Neural cell (in vitro differentiated cells): ENCODE measurements at regions not wholly inside any gene's neighbourhood (a gene's known extent, or its start where the extent isn't known, plus 50 kb on each side); places are given as distances from the start of the nearest gene placed in this dataset.

Source experiments
- H2AFZ ChIP-seq: fragments of 200-600, 300-800 bp; sonication (generic), shearing (Covaris generic); 2 replicates; pipeline ENCODE4 v1.6.0; 2014; ENCODE audit warnings: low read depth, mild to moderate bottlenecking, antibody characterized with exemption, low read length, moderate library complexity
- H3F3A ChIP-seq: fragments of 200-600 bp; shearing (Covaris generic); 2 replicates; pipeline ENCODE4 v1.6.1; 2016; ENCODE audit warnings: mild to moderate bottlenecking, moderate library complexity, mixed read lengths, antibody characterized with exemption, low read length; ENCODE audit not compliant: insufficient read depth, poor library complexity, severe bottlenecking
- H3K27ac ChIP-seq: fragments of 200-600, 300-800 bp; sonication (generic), shearing (Covaris generic); 2 replicates; pipeline ENCODE4 v1.5.1; 2014; ENCODE audit warnings: mild to moderate bottlenecking, low read length, moderate library complexity
- H3K27me3 ChIP-seq: fragments of 300-800, 200-600 bp; sonication (generic), shearing (Covaris generic); 2 replicates; pipeline ENCODE4 v1.6.0; 2014; ENCODE audit warnings: mild to moderate bottlenecking, low read depth, low read length, moderate library complexity; ENCODE audit not compliant: insufficient read depth
- H3K36me3 ChIP-seq: fragments of 300-800, 200-600 bp; sonication (generic), shearing (Covaris generic); 2 replicates; pipeline ENCODE4 v1.5.1; 2014; ENCODE audit warnings: mild to moderate bottlenecking, antibody characterized with exemption, low read length, moderate library complexity; ENCODE audit not compliant: insufficient read depth
- H3K4me2 ChIP-seq: fragments of 300-800, 200-600 bp; sonication (generic), shearing (Covaris generic); 2 replicates; pipeline ENCODE4 v1.6.0; 2014; ENCODE audit warnings: mild to moderate bottlenecking, low read length
- H3K4me3 ChIP-seq: fragments of 300-800, 200-600 bp; sonication (generic), shearing (Covaris generic); 2 replicates; pipeline ENCODE4 v1.5.1; 2014; ENCODE audit warnings: mild to moderate bottlenecking, low read length, moderate library complexity
- H3K79me2 ChIP-seq: fragments of 200-600 bp; shearing (Covaris generic); replicated peaks from 2 replicates; pipeline ENCODE4 v1.6.0; 2014; ENCODE audit warnings: mild to moderate bottlenecking, low read length, moderate library complexity; ENCODE audit not compliant: insufficient read depth
- H3K9ac ChIP-seq: fragments of 300-800, 200-600 bp; sonication (generic), shearing (Covaris generic); 2 replicates; pipeline ENCODE4 v1.6.1; 2016; ENCODE audit warnings: mild to moderate bottlenecking, low read length, mixed read lengths
- H3K9me2 ChIP-seq: fragments of 200-600 bp; shearing (Covaris generic); 2 replicates; pipeline ENCODE4 v1.6.1; 2016; ENCODE audit warnings: mild to moderate bottlenecking, low read length, mixed read lengths; ENCODE audit not compliant: insufficient read depth
- H3K9me3 ChIP-seq: fragments of 200-600, 300-800 bp; sonication (generic), shearing (Covaris generic); 2 replicates; pipeline ENCODE4 v1.6.1; 2016; ENCODE audit warnings: mild to moderate bottlenecking, mixed run types, low read length, moderate library complexity, mixed read lengths
- H4K20me1 ChIP-seq: fragments of 200-600 bp; shearing (Covaris generic); 2 replicates; pipeline ENCODE4 v1.6.1; 2016; ENCODE audit warnings: mild to moderate bottlenecking, mixed run types; ENCODE audit not compliant: insufficient read depth
- EZH2 ChIP-seq: fragments of 200-600, 300-800 bp; shearing (Covaris generic), sonication (generic); IDR thresholded peaks from 2 replicates; pipeline ENCODE4 v1.6.1; 2014; ENCODE audit warnings: antibody characterized with exemption, low read length, borderline replicate concordance, mild to moderate bottlenecking; ENCODE audit not compliant: insufficient read depth, poor library complexity, severe bottlenecking
- MXI1 ChIP-seq: fragments of 450-650 bp; conservative IDR thresholded peaks from 2 replicates; pipeline ENCODE4 v1.6.1; 2014; ENCODE audit warnings: antibody characterized with exemption, mild to moderate bottlenecking; ENCODE audit not compliant: poor library complexity, severe bottlenecking
- POLR2AphosphoS5 ChIP-seq: IDR thresholded peaks from 2 replicates; pipeline ENCODE4 v1.6.1; 2012
- RAD21 ChIP-seq: fragments of 450-650 bp; conservative IDR thresholded peaks from 2 replicates; pipeline ENCODE4 v1.6.1; 2014; ENCODE audit warnings: antibody characterized with exemption, mild to moderate bottlenecking, moderate library complexity
- SMC3 ChIP-seq: fragments of 450-650 bp; conservative IDR thresholded peaks from 2 replicates; pipeline ENCODE4 v1.6.1; 2014; ENCODE audit warnings: antibody characterized with exemption, mild to moderate bottlenecking, moderate library complexity; ENCODE audit not compliant: poor library complexity
- TAF1 ChIP-seq: IDR thresholded peaks from 2 replicates; pipeline ENCODE4 v1.6.1; 2012; ENCODE audit warnings: low read depth
- TF ChIP-seq, protein P1 (sequence below): fragments of 450-650 bp; IDR thresholded peaks from 2 replicates; pipeline ENCODE4 v1.5.1; 2014; ENCODE audit warnings: antibody characterized with exemption, mild to moderate bottlenecking, moderate library complexity; ENCODE audit not compliant: poor library complexity, severe bottlenecking
- TF ChIP-seq, protein P2 (sequence below): IDR thresholded peaks from 2 replicates; pipeline ENCODE4 v1.6.1; 2012; ENCODE audit warnings: borderline replicate concordance

DNA sequence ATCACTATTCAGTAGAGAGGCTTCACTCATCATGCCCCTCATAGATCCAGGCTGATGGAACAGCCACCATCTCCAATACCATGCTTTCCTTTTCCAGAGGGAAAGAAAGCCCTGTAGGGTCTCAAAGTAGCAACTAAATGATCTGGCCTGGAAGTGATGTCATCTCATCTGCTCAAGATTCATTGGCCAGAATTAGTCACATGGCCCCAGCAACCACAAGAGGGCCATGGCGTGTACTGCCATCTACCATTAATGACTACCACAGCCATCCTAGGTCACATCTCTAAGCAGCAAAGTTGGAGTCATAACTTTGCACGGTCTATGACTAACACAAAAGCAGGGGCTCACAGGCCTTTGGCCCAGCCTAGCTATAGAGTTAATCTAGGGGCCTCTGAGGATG is 194.8 kb downstream of the KIT start:
- H3K9me3 ChIP-seq = no peaks in the 10 kb centered on the region
- no peaks in the 10 kb centered on the region for H3F3A ChIP-seq
- H3K36me3 ChIP-seq = no peaks in the 10 kb centered on the region
- no peaks in the 10 kb centered on the region for H4K20me1 ChIP-seq
- no peak overlapping the region for H2AFZ ChIP-seq
- H3K4me3 ChIP-seq = no peak overlapping the region
- no peak overlapping the region for H3K27ac ChIP-seq
- H3K9me2 ChIP-seq = no peaks in the 10 kb centered on the region
- TF ChIP-seq MXI1 (no peak), EZH2 (no peak), TAF1 (no peak), RAD21 (no peak), SMC3 (no peak), POLR2AphosphoS5 (no peak)
- TF ChIP-seq, protein P1, sequence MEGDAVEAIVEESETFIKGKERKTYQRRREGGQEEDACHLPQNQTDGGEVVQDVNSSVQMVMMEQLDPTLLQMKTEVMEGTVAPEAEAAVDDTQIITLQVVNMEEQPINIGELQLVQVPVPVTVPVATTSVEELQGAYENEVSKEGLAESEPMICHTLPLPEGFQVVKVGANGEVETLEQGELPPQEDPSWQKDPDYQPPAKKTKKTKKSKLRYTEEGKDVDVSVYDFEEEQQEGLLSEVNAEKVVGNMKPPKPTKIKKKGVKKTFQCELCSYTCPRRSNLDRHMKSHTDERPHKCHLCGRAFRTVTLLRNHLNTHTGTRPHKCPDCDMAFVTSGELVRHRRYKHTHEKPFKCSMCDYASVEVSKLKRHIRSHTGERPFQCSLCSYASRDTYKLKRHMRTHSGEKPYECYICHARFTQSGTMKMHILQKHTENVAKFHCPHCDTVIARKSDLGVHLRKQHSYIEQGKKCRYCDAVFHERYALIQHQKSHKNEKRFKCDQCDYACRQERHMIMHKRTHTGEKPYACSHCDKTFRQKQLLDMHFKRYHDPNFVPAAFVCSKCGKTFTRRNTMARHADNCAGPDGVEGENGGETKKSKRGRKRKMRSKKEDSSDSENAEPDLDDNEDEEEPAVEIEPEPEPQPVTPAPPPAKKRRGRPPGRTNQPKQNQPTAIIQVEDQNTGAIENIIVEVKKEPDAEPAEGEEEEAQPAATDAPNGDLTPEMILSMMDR = no peak
- TF ChIP-seq, protein P2, sequence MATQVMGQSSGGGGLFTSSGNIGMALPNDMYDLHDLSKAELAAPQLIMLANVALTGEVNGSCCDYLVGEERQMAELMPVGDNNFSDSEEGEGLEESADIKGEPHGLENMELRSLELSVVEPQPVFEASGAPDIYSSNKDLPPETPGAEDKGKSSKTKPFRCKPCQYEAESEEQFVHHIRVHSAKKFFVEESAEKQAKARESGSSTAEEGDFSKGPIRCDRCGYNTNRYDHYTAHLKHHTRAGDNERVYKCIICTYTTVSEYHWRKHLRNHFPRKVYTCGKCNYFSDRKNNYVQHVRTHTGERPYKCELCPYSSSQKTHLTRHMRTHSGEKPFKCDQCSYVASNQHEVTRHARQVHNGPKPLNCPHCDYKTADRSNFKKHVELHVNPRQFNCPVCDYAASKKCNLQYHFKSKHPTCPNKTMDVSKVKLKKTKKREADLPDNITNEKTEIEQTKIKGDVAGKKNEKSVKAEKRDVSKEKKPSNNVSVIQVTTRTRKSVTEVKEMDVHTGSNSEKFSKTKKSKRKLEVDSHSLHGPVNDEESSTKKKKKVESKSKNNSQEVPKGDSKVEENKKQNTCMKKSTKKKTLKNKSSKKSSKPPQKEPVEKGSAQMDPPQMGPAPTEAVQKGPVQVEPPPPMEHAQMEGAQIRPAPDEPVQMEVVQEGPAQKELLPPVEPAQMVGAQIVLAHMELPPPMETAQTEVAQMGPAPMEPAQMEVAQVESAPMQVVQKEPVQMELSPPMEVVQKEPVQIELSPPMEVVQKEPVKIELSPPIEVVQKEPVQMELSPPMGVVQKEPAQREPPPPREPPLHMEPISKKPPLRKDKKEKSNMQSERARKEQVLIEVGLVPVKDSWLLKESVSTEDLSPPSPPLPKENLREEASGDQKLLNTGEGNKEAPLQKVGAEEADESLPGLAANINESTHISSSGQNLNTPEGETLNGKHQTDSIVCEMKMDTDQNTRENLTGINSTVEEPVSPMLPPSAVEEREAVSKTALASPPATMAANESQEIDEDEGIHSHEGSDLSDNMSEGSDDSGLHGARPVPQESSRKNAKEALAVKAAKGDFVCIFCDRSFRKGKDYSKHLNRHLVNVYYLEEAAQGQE = no peak
- H3K9ac ChIP-seq = no peak overlapping the region
- H3K79me2 ChIP-seq = no peaks in the 10 kb centered on the region
- H3K4me2 ChIP-seq = no peak overlapping the region
- no peaks in the 10 kb centered on the region for H3K27me3 ChIP-seq

DNA sequence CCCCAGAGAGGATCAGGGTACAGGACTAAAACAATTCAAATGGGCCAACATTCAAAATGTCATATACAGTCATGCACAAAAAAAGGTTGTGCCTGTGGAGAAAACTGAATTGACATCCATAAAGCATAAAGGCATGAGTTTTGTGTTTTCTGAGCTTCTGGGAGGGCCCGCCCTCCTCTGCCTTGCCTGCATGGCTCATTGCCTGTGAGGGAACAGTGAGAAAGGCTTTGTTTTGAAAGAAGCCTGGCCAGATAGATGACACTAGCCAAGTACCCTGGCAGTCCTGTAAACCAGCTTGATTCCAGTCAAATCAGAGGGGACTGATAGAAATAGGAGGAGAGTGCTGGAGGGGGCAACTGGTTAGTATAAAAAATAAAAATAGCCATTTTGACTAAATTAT is 194.3 kb downstream of the KIT start:
- no peak overlapping the region for H3K4me3 ChIP-seq

More for the DNA sequence above, 194.3 kb downstream of the KIT start:
- H3K36me3 ChIP-seq = no peaks in the 10 kb centered on the region
- no peaks in the 10 kb centered on the region for H3F3A ChIP-seq
- H3K9me2 ChIP-seq = no peaks in the 10 kb centered on the region
- no peak overlapping the region for H3K4me2 ChIP-seq
- no peak overlapping the region for H3K27ac ChIP-seq
- no peaks in the 10 kb centered on the region for H4K20me1 ChIP-seq
- H3K79me2 ChIP-seq = no peaks in the 10 kb centered on the region
- no peak overlapping the region for H2AFZ ChIP-seq
- TF ChIP-seq TAF1 (no peak), MXI1 (no peak), EZH2 (no peak)
- TF ChIP-seq, protein P2 = no peak
- no peaks in the 10 kb centered on the region for H3K9me3 ChIP-seq
- no peaks in the 10 kb centered on the region for H3K27me3 ChIP-seq
- H3K9ac ChIP-seq = no peak overlapping the region
